ENCODE measurements at regions not wholly inside any gene's neighbourhood (a gene's known extent, or its start where the extent isn't known, plus 50 kb on each side); places are given as distances from the start of the nearest gene placed in this dataset.

- TF ChIP-seq FOXP2 (optimal IDR thresholded peaks at IDR 0.05; ENCODE audit: borderline replicate concordance, extremely low read depth, extremely low read length, insufficient read depth) (no peak), REST (IDR thresholded peaks at IDR 0.05; ENCODE audit: insufficient read depth in 1 of 2, low read depth in 2 of 2, low read length in 2 of 2) (no peak), POLR2AphosphoS5 (IDR thresholded peaks at IDR 0.05; ENCODE audit: low read depth, low read length) (no peak), SIN3A (IDR thresholded peaks at IDR 0.05; ENCODE audit: borderline replicate concordance, insufficient read depth, low read length) (no peak), TAF1 (IDR thresholded peaks at IDR 0.05; ENCODE audit: borderline replicate concordance, insufficient read depth, low read length) (no peak)
Measured at GRCh38 chr3:86126552-86126951, 864.4 kb downstream of the VGLL3 start.
